CD4-positive, alpha-beta T cell (primary cell): ENCODE measurements at regions not wholly inside any gene's neighbourhood (a gene's known extent, or its start where the extent isn't known, plus 50 kb on each side); places are given as distances from the start of the nearest gene placed in this dataset.

Experiments
- ATAC-seq: fragments of 200-7000 bp; cut with Tn5 transposase; one replicate; pipeline ENCODE4 v1.10.0; 2022; ENCODE audit warnings: mild to moderate bottlenecking; ENCODE audit not compliant: poor library complexity
- CTCF ChIA-PET: fragments of 350-600 bp; sonication (Branson Sonifier 250); formaldehyde crosslinking; loops from one replicate; lab custom pipeline; 2021; ENCODE audit warnings: antibody characterized with exemption, inconsistent platforms; lab: Charles Lee
- POLR2A ChIA-PET: fragments of 350-600 bp; sonication (Branson Sonifier 250); formaldehyde crosslinking; loops from one replicate; lab custom pipeline; 2021; ENCODE audit warnings: antibody characterized with exemption, inconsistent platforms; lab: Charles Lee
- DNase-seq, 14 experiments: peaks; one replicate each; pipeline ENCODE4 v3.0.0-alpha.2; 2013 to 2020; ENCODE audit warnings: mixed read lengths in 2 of 14
- H3K27ac ChIP-seq, 2 donors: one replicate each; pipeline versions ENCODE4 v1.5.1 to v1.7.0; 2013; ENCODE audit warnings: low read length in 2 of 2, low read depth in 1 of 2, mild to moderate bottlenecking in 1 of 2
- H3K27me3 ChIP-seq, 2 experiments: 1 replicate in 1 of 2; 2 replicates in 1 of 2; pipeline versions ENCODE4 v1.6.1 to v1.7.0; 2013; ENCODE audit warnings: low read length in 2 of 2, control low read depth in 1 of 2, mild to moderate bottlenecking in 1 of 2, moderate library complexity in 1 of 2; ENCODE audit not compliant: insufficient read depth in 2 of 2, control insufficient read depth in 1 of 2
- H3K36me3 ChIP-seq: one replicate; pipeline ENCODE4 v1.6.1; 2013; ENCODE audit warnings: low read length, control low read depth; ENCODE audit not compliant: insufficient read depth
- H3K4me1 ChIP-seq: one replicate; pipeline ENCODE4 v1.6.1; 2013; ENCODE audit warnings: low read length, control low read depth; ENCODE audit not compliant: insufficient read depth
- H3K4me3 ChIP-seq: one replicate; pipeline ENCODE4 v1.5.1; 2013; ENCODE audit warnings: mild to moderate bottlenecking, low read length, moderate library complexity
- H3K9me3 ChIP-seq, 2 experiments: 1 replicate in 1 of 2; 2 replicates in 1 of 2; pipeline versions ENCODE4 v1.6.1 to v1.7.0; 2013; ENCODE audit warnings: low read length in 2 of 2, mild to moderate bottlenecking in 2 of 2, control low read depth in 1 of 2, moderate library complexity in 1 of 2; ENCODE audit not compliant: control insufficient read depth in 1 of 2, insufficient read depth in 1 of 2
- H3K27ac Mint-ChIP-seq: one replicate; pipeline ENCODE4 v1.8.0; 2020; ENCODE audit warnings: mixed read lengths
- H3K27me3 Mint-ChIP-seq: one replicate; pipeline ENCODE4 v1.8.0; 2021; ENCODE audit warnings: mixed read lengths
- H3K36me3 Mint-ChIP-seq: one replicate; pipeline ENCODE4 v1.8.0; 2021; ENCODE audit warnings: low read depth, mixed read lengths
- H3K4me1 Mint-ChIP-seq: one replicate; pipeline ENCODE4 v1.8.0; 2021; ENCODE audit warnings: low read depth, mixed read lengths
- H3K4me3 Mint-ChIP-seq: one replicate; pipeline ENCODE4 v1.8.0; 2020; ENCODE audit warnings: mild to moderate bottlenecking, mixed read lengths
- H3K9me3 Mint-ChIP-seq: one replicate; pipeline ENCODE4 v1.8.0; 2020; ENCODE audit warnings: mixed read lengths
- intact Hi-C, 2 experiments: fragments of 100-400 bp; cut with DNase I in 1 of 2; cut with micrococcal nuclease in 1 of 2; formaldehyde crosslinking; loops; one replicate each; pipeline versions ENCODE4 v1.15.1 to v1.9.0; 2023 to 2025; cut with DNase I, micrococcal nuclease
- TF ChIP-seq, protein P1 (sequence below): fragments of 200-600 bp; IDR thresholded peaks from one replicate; pipeline ENCODE4 v1.8.0; 2022; ENCODE audit warnings: antibody characterized with exemption, mild to moderate bottlenecking

GRCh38 chr7:124323597-124323996, 290.7 kb upstream of the TMEM229A start:
- Mint-ChIP-seq H3K27ac (no peak overlapping the region), H3K9me3 (peaks cover 6% of the 10 kb centered on the region), H3K36me3 (no peaks in the 10 kb centered on the region), H3K4me1 (no peaks in the 10 kb centered on the region), H3K4me3 (no peak overlapping the region), H3K27me3 (no peaks in the 10 kb centered on the region)
- ATAC-seq: no peak
- intact Hi-C loops: no loop called here
- no peak for DNase-seq
- ChIA-PET CTCF (no interaction called here), POLR2A (no interaction called here)
- Histone ChIP-seq H3K4me3 (no peak overlapping the region), H3K4me1 (no peaks in the 10 kb centered on the region), H3K27ac (no peak overlapping the region), H3K9me3 (no peaks in the 10 kb centered on the region), H3K27me3 (no peaks in the 10 kb centered on the region), H3K36me3 (no peaks in the 10 kb centered on the region)
- TF ChIP-seq, protein P1, sequence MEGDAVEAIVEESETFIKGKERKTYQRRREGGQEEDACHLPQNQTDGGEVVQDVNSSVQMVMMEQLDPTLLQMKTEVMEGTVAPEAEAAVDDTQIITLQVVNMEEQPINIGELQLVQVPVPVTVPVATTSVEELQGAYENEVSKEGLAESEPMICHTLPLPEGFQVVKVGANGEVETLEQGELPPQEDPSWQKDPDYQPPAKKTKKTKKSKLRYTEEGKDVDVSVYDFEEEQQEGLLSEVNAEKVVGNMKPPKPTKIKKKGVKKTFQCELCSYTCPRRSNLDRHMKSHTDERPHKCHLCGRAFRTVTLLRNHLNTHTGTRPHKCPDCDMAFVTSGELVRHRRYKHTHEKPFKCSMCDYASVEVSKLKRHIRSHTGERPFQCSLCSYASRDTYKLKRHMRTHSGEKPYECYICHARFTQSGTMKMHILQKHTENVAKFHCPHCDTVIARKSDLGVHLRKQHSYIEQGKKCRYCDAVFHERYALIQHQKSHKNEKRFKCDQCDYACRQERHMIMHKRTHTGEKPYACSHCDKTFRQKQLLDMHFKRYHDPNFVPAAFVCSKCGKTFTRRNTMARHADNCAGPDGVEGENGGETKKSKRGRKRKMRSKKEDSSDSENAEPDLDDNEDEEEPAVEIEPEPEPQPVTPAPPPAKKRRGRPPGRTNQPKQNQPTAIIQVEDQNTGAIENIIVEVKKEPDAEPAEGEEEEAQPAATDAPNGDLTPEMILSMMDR: no peak

DNA sequence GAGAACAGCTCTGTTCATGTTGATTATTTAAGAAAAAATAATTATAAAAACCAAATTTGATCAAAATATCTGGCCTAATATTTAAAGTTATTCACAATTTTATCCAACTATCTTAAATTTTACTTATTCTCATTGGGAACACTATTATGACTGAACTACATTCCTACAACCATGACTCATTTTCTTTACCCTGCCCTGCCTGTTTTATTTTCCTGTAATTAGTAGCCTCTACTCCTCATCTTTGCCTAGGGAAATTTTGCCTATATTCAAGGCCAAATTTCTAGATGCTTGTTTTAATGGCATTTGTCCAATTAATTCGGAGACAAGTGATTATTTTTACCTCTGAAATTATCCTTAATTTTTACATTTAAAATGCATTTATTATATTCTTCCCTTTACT, 289.7 kb upstream of the TMEM229A start:
- H3K4me3 ChIP-seq: no peak overlapping the region
- ATAC-seq (no peak), DNase-seq (no peak)
- H3K36me3 ChIP-seq: no peaks in the 10 kb centered on the region
- H3K27me3 ChIP-seq: no peaks in the 10 kb centered on the region
- Mint-ChIP-seq H3K4me1 (no peaks in the 10 kb centered on the region), H3K9me3 (peaks cover 6% of the 10 kb centered on the region), H3K4me3 (no peak overlapping the region), H3K27ac (no peak overlapping the region), H3K36me3 (no peaks in the 10 kb centered on the region), H3K27me3 (no peaks in the 10 kb centered on the region)
- no peaks in the 10 kb centered on the region for H3K9me3 ChIP-seq
- TF ChIP-seq, protein P1: no peak
- H3K27ac ChIP-seq: no peak overlapping the region
- intact Hi-C loops: no loop called here
- ChIA-PET POLR2A (no interaction called here), CTCF (no interaction called here)
- no peaks in the 10 kb centered on the region for H3K4me1 ChIP-seq

- CTCF ChIA-PET: no interaction called here
These were observed 286.0 kb upstream of the TMEM229A start for GRCh38 chr7:124318721-124319450.

More at GRCh38 chr7:124318721-124319450, 286.0 kb upstream of the TMEM229A start:
- peaks cover 8% of the 10 kb centered on the region for H3K9me3 Mint-ChIP-seq
- H3K4me3 Mint-ChIP-seq: no peak overlapping the region
- no peak overlapping the region for H3K27ac Mint-ChIP-seq
- TF ChIP-seq, protein P1: no peak
- no peak overlapping the region for H3K4me3 ChIP-seq
- H3K36me3 ChIP-seq: no peaks in the 10 kb centered on the region
- no peaks in the 10 kb centered on the region for H3K9me3 ChIP-seq
- H3K4me1 Mint-ChIP-seq: no peaks in the 10 kb centered on the region
- no peaks in the 10 kb centered on the region for H3K27me3 ChIP-seq
- DNase-seq (no peak), ATAC-seq (no peak)
- H3K36me3 Mint-ChIP-seq: no peaks in the 10 kb centered on the region
- H3K27me3 Mint-ChIP-seq: no peaks in the 10 kb centered on the region
- POLR2A ChIA-PET: no interaction called here
- intact Hi-C loops: no loop called here
- H3K27ac ChIP-seq: no peak overlapping the region
- H3K4me1 ChIP-seq: no peaks in the 10 kb centered on the region
